ENCODE measurements at regions not wholly inside any gene's neighbourhood (a gene's known extent, or its start where the extent isn't known, plus 50 kb on each side); places are given as distances from the start of the nearest gene placed in this dataset.
A peak's percentile ranks its signal among the peaks of the same experiment; 100 is the strongest.

DNA sequence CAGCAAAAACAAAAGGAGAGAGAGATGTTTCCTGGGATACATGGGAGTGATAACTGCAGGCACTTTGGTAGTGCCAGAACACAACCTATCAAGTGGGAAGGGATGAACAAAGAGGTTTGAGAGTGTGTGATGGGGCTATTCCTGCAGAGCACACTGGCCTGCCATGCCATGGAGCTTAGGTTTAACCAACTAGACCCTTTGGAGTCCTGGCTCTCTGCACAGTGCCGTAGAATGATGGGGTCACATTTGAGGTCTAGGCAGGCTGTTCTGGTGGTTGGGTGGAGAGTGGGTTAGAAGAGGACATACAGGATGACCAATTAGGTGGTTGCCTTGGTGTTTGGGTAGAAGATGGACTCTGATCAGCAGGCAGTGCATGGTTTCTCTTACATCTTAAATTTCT, 101.9 kb upstream of the HABP2 start:
- H3K4me1 ChIP-seq: no peaks in the 10 kb centered on the region
- H3K4me3 ChIP-seq: no peak overlapping the region
- no peaks in the 10 kb centered on the region for H3K27me3 ChIP-seq
- TF ChIP-seq, protein P1, sequence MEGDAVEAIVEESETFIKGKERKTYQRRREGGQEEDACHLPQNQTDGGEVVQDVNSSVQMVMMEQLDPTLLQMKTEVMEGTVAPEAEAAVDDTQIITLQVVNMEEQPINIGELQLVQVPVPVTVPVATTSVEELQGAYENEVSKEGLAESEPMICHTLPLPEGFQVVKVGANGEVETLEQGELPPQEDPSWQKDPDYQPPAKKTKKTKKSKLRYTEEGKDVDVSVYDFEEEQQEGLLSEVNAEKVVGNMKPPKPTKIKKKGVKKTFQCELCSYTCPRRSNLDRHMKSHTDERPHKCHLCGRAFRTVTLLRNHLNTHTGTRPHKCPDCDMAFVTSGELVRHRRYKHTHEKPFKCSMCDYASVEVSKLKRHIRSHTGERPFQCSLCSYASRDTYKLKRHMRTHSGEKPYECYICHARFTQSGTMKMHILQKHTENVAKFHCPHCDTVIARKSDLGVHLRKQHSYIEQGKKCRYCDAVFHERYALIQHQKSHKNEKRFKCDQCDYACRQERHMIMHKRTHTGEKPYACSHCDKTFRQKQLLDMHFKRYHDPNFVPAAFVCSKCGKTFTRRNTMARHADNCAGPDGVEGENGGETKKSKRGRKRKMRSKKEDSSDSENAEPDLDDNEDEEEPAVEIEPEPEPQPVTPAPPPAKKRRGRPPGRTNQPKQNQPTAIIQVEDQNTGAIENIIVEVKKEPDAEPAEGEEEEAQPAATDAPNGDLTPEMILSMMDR (IDR thresholded peaks at IDR 0.05): no peak
- DNase-seq: peak; percentile 7
- H3K27ac ChIP-seq: no peak overlapping the region
- intact Hi-C loops (cut with DNase I): no loop called here
- no peaks in the 10 kb centered on the region for H3K36me3 ChIP-seq
- no peaks in the 10 kb centered on the region for H3K9me3 ChIP-seq
- no peak overlapping the region for H3K9ac ChIP-seq (ENCODE audit: low read depth in 2 of 2, low read length in 2 of 2)

DNA sequence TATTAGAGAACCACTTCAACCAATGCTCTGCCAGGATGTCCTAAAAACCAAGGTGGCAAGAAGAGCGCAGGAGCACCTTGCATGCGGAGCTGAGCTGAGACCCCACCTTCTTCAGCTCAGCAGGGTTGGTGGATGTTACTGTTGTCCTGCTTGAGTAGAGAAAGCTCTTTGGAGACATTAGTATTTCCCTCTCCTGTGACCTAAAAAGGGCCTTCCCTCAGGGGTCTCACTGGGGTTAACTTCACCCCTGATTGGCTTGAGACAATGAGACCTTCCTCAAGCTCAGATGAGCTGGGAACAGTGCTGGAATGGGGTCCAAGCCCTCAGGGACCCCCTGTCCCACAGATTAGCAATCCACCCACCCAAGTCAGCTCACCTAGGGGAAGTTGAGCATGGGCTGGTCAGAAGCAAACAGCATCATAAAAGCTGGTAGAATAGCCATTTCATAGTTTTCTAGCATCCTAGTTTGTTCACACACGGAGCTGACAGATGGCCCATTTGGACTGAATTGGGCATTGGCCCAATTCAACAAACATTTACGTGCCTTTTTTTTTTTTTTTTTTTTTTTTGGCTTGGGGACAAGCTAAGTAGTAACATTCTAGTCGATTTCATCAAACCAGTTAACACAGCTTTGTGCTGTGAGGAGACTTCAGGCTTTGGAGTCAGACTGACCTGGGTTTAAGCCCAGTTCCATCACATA, 100.6 kb upstream of the HABP2 start:
- Histone ChIP-seq H3K9ac (ENCODE audit: low read depth in 2 of 2, low read length in 2 of 2) (no peak overlapping the region), H3K4me3 (no peak overlapping the region), H3K4me1 (no peaks in the 10 kb centered on the region), H3K27ac (no peak overlapping the region), H3K27me3 (no peaks in the 10 kb centered on the region), H3K9me3 (no peaks in the 10 kb centered on the region), H3K36me3 (no peaks in the 10 kb centered on the region)
- intact Hi-C loops (cut with DNase I): no loop called here
- TF ChIP-seq, protein P1 (IDR thresholded peaks at IDR 0.05): no peak
- DNase-seq: no peak

DNA sequence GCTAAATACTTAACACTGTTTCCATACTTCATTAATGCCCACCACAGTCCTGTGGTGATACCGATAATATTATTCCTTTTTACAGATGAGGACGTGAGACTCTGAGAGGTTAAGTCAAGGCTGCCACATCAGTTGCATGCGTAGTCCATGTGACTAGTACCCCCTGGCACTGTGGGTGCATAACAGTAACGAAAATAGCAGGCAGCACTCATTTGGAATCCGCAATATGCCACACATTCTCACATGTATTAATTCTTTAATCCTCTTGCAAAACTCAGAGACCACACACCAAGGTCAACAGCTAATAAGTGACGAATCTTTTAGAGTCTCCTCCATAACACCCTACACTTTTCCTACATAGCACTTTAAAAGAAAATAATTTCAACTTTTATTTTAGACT, 99.5 kb upstream of the HABP2 start:
- no peaks in the 10 kb centered on the region for H3K4me1 ChIP-seq
- intact Hi-C loops (cut with DNase I): no loop called here
- H3K27me3 ChIP-seq: no peaks in the 10 kb centered on the region
- no peak overlapping the region for H3K9ac ChIP-seq (ENCODE audit: low read depth in 2 of 2, low read length in 2 of 2)
- DNase-seq: no peak
- H3K36me3 ChIP-seq: no peaks in the 10 kb centered on the region
- no peak overlapping the region for H3K27ac ChIP-seq
- TF ChIP-seq, protein P1 (IDR thresholded peaks at IDR 0.05): no peak
- no peaks in the 10 kb centered on the region for H3K9me3 ChIP-seq
- no peak overlapping the region for H3K4me3 ChIP-seq

DNA sequence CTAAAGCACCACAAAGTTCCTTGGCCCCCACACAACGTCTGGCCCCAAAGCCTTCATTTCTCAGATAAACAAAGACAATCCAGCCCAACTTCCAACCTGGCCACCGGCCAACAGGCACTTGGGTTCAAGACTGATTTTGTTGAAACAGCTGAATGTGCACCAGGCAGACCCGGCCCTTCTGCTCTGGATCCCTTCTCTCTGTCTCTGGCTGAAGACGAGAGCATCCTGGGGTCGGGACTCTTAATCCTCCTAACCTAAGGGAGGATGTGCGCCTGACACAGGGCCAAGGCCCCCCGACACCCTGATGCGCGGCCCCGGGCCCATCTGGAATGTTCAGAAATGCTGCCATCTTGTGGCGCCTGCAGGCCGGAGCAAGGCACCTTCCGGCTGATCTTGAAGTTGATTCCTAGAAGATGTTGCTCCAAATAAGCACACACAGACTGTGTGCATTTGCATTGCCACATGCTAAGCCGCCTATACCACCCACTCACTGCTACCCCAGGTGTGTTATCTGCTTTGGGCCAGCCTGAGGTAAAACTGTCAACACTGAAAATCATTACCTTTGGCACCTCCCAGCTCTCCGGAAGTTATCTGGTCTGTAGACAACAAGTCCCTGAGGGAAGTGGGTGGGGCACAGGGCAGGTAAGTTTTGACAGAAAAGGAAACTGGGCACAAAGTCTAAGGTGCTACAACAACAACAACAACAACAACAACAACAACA, 98.4 kb upstream of the HABP2 start:
- intact Hi-C loops (cut with DNase I): no loop called here
- Histone ChIP-seq H3K36me3 (no peaks in the 10 kb centered on the region), H3K27ac (no peak overlapping the region), H3K9me3 (no peaks in the 10 kb centered on the region), H3K9ac (ENCODE audit: low read depth in 2 of 2, low read length in 2 of 2) (no peak overlapping the region), H3K4me3 (no peak overlapping the region), H3K4me1 (no peaks in the 10 kb centered on the region), H3K27me3 (no peaks in the 10 kb centered on the region)
- peak; percentile 71 for DNase-seq
- TF ChIP-seq, protein P1 (IDR thresholded peaks at IDR 0.05): peak; percentile 69

DNA sequence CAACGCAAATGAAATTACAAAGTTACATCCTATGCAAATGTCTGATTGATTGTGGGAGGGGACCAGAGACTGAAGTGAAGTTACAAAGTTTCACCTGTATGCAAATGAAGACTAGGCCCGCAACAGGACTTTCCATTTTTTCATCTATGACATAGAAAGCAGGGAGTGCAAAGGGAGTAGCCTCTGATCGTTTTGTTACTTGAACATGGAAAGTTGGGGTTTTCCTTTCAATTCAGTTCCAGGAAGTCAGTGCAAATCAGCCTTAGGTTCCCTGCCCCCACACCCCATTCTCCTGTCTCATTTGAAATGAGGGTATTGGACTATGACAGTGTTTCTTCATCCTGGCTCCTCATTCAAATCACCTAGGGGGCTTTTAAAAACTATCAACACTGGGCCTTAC, 96.9 kb upstream of the HABP2 start:
- Histone ChIP-seq H3K4me3 (no peak overlapping the region), H3K27ac (no peak overlapping the region), H3K36me3 (no peaks in the 10 kb centered on the region), H3K9me3 (no peaks in the 10 kb centered on the region), H3K27me3 (no peaks in the 10 kb centered on the region), H3K4me1 (no peaks in the 10 kb centered on the region), H3K9ac (ENCODE audit: low read depth in 2 of 2, low read length in 2 of 2) (no peak overlapping the region)
- intact Hi-C loops (cut with DNase I): no loop called here
- DNase-seq: no peak
- TF ChIP-seq, protein P1 (IDR thresholded peaks at IDR 0.05): no peak
